ENCODE measurements at regions not wholly inside any gene's neighbourhood (a gene's known extent, or its start where the extent isn't known, plus 50 kb on each side); places are given as distances from the start of the nearest gene placed in this dataset.
"Not testable (repeated sequence)": the region's sequence is repeated elsewhere in the genome, so short reads cannot be mapped to it uniquely, and the experiment has no call there.

GRCh38 chr1:112141301-112141700 lies 151.8 kb upstream of the KCND3 start:
- Mint-ChIP-seq H3K4me3 (no peak overlapping the region), H3K36me3 (ENCODE audit: low read depth) (no peaks in the 10 kb centered on the region)

GRCh38 chr1:112141923-112142322 lies 152.5 kb upstream of the KCND3 start:
- H3K27ac Mint-ChIP-seq (ENCODE audit: unreplicated experiment): no peak overlapping the region
- no peak overlapping the region for H3K4me3 Mint-ChIP-seq
- DNase-seq (ENCODE audit: low read depth, low spot score): no peak
- no peaks in the 10 kb centered on the region for H3K4me1 Mint-ChIP-seq
- no peak for TF ChIP-seq CTCF (conservative IDR thresholded peaks at IDR 0.05)
- no peaks in the 10 kb centered on the region for H3K36me3 Mint-ChIP-seq (ENCODE audit: low read depth)
- no peaks in the 10 kb centered on the region for H3K9me3 Mint-ChIP-seq
- H3K27me3 Mint-ChIP-seq (ENCODE audit: low read depth): peaks cover 89% of the 10 kb centered on the region

More at GRCh38 chr1:112141301-112141700, 151.8 kb upstream of the KCND3 start:
- peaks cover 89% of the 10 kb centered on the region for H3K27me3 Mint-ChIP-seq (ENCODE audit: low read depth)
- TF ChIP-seq CTCF (conservative IDR thresholded peaks at IDR 0.05): no peak
- DNase-seq (ENCODE audit: low read depth, low spot score): no peak
- no peaks in the 10 kb centered on the region for H3K4me1 Mint-ChIP-seq
- H3K9me3 Mint-ChIP-seq: no peaks in the 10 kb centered on the region
- no peak overlapping the region for H3K27ac Mint-ChIP-seq (ENCODE audit: unreplicated experiment)

- Mint-ChIP-seq H3K4me1 (no peaks in the 10 kb centered on the region), H3K36me3 (ENCODE audit: low read depth) (no peaks in the 10 kb centered on the region), H3K27ac (ENCODE audit: unreplicated experiment) (no peak overlapping the region), H3K4me3 (no peak overlapping the region), H3K27me3 (ENCODE audit: low read depth) (peaks cover 87% of the 10 kb centered on the region), H3K9me3 (no peaks in the 10 kb centered on the region)
- DNase-seq (ENCODE audit: low read depth, low spot score): no peak
- no peak for TF ChIP-seq CTCF (conservative IDR thresholded peaks at IDR 0.05)
These were observed 154.5 kb upstream of the KCND3 start for GRCh38 chr1:112143871-112144441.

- no peak for TF ChIP-seq CTCF (conservative IDR thresholded peaks at IDR 0.05)
- no peak for DNase-seq (ENCODE audit: low read depth, low spot score)
- Mint-ChIP-seq H3K27me3 (ENCODE audit: low read depth) (peaks cover 78% of the 10 kb centered on the region), H3K9me3 (no peaks in the 10 kb centered on the region), H3K4me3 (no peak overlapping the region), H3K27ac (ENCODE audit: unreplicated experiment) (no peak overlapping the region), H3K4me1 (no peaks in the 10 kb centered on the region), H3K36me3 (ENCODE audit: low read depth) (no peaks in the 10 kb centered on the region)
These were observed 155.4 kb upstream of the KCND3 start for GRCh38 chr1:112144733-112145426.

- Mint-ChIP-seq H3K4me3 (no peak overlapping the region), H3K27me3 (ENCODE audit: low read depth) (peaks cover 70% of the 10 kb centered on the region), H3K4me1 (no peaks in the 10 kb centered on the region), H3K36me3 (ENCODE audit: low read depth) (no peaks in the 10 kb centered on the region), H3K27ac (ENCODE audit: unreplicated experiment) (no peak overlapping the region), H3K9me3 (no peaks in the 10 kb centered on the region)
- DNase-seq (ENCODE audit: low read depth, low spot score): no peak
- no peak for TF ChIP-seq CTCF (conservative IDR thresholded peaks at IDR 0.05)
These were observed 156.8 kb upstream of the KCND3 start for GRCh38 chr1:112146201-112146715.

- peaks cover 31% of the 10 kb centered on the region for H3K27me3 Mint-ChIP-seq (ENCODE audit: low read depth)
- not testable (repeated sequence) for H3K9me3 Mint-ChIP-seq; H3K4me3 Mint-ChIP-seq; H3K4me1 Mint-ChIP-seq; H3K27ac Mint-ChIP-seq (ENCODE audit: unreplicated experiment); H3K36me3 Mint-ChIP-seq (ENCODE audit: low read depth); DNase-seq (ENCODE audit: low read depth, low spot score)
These were observed 170.7 kb upstream of the KCND3 start for GRCh38 chr1:112160214-112160613.

All from neural crest cell (in vitro differentiated cells).